ENCODE measurements at regions not wholly inside any gene's neighbourhood (a gene's known extent, or its start where the extent isn't known, plus 50 kb on each side); places are given as distances from the start of the nearest gene placed in this dataset.

GRCh38 chr9:99282406-99282805 is 60.3 kb downstream of the SEC61B start:
- H3K4me1 Mint-ChIP-seq (ENCODE audit: low read depth) = no peaks in the 10 kb centered on the region
- DNase-seq (ENCODE audit: low spot score) = no peak
- no peaks in the 10 kb centered on the region for H3K27me3 Mint-ChIP-seq (ENCODE audit: low read depth)
- H3K9me3 Mint-ChIP-seq (ENCODE audit: low read depth) = no peaks in the 10 kb centered on the region
- no peak for TF ChIP-seq CTCF (IDR thresholded peaks at IDR 0.05)
- H3K4me3 Mint-ChIP-seq (ENCODE audit: unreplicated experiment) = no peak overlapping the region
- H3K36me3 Mint-ChIP-seq (ENCODE audit: low read depth) = no peaks in the 10 kb centered on the region
- H3K27ac Mint-ChIP-seq (ENCODE audit: unreplicated experiment) = no peak overlapping the region

- no peak for DNase-seq (ENCODE audit: low spot score)
- Mint-ChIP-seq H3K9me3 (ENCODE audit: low read depth) (no peaks in the 10 kb centered on the region), H3K27ac (ENCODE audit: unreplicated experiment) (no peak overlapping the region), H3K27me3 (ENCODE audit: low read depth) (no peaks in the 10 kb centered on the region), H3K36me3 (ENCODE audit: low read depth) (no peaks in the 10 kb centered on the region), H3K4me3 (ENCODE audit: unreplicated experiment) (no peak overlapping the region), H3K4me1 (ENCODE audit: low read depth) (no peaks in the 10 kb centered on the region)
- no peak for TF ChIP-seq CTCF (IDR thresholded peaks at IDR 0.05)
Measured at GRCh38 chr9:99285965-99286364, 63.9 kb downstream of the SEC61B start.

GRCh38 chr9:99286536-99286935 is 64.5 kb downstream of the SEC61B start:
- no peak for DNase-seq (ENCODE audit: low spot score)
- Mint-ChIP-seq H3K27ac (ENCODE audit: unreplicated experiment) (no peak overlapping the region), H3K27me3 (ENCODE audit: low read depth) (no peaks in the 10 kb centered on the region), H3K36me3 (ENCODE audit: low read depth) (no peaks in the 10 kb centered on the region), H3K9me3 (ENCODE audit: low read depth) (no peaks in the 10 kb centered on the region), H3K4me3 (ENCODE audit: unreplicated experiment) (no peak overlapping the region), H3K4me1 (ENCODE audit: low read depth) (no peaks in the 10 kb centered on the region)
- TF ChIP-seq CTCF (IDR thresholded peaks at IDR 0.05) = no peak

GRCh38 chr9:99287641-99288040 is 65.6 kb downstream of the SEC61B start:
- Mint-ChIP-seq H3K4me3 (ENCODE audit: unreplicated experiment) (no peak overlapping the region), H3K36me3 (ENCODE audit: low read depth) (no peaks in the 10 kb centered on the region), H3K9me3 (ENCODE audit: low read depth) (no peaks in the 10 kb centered on the region), H3K27ac (ENCODE audit: unreplicated experiment) (no peak overlapping the region), H3K27me3 (ENCODE audit: low read depth) (peaks cover 4% of the 10 kb centered on the region), H3K4me1 (ENCODE audit: low read depth) (no peaks in the 10 kb centered on the region)
- TF ChIP-seq CTCF (IDR thresholded peaks at IDR 0.05) = no peak
- DNase-seq (ENCODE audit: low spot score) = no peak

GRCh38 chr9:99288830-99289229 is 66.7 kb downstream of the SEC61B start:
- Mint-ChIP-seq H3K9me3 (ENCODE audit: low read depth) (no peaks in the 10 kb centered on the region), H3K4me1 (ENCODE audit: low read depth) (no peaks in the 10 kb centered on the region), H3K27me3 (ENCODE audit: low read depth) (peaks cover 10% of the 10 kb centered on the region), H3K27ac (ENCODE audit: unreplicated experiment) (no peak overlapping the region), H3K36me3 (ENCODE audit: low read depth) (no peaks in the 10 kb centered on the region), H3K4me3 (ENCODE audit: unreplicated experiment) (no peak overlapping the region)
- DNase-seq (ENCODE audit: low spot score) = no peak
- TF ChIP-seq CTCF (IDR thresholded peaks at IDR 0.05) = no peak

Data from chondrocyte (in vitro differentiated cells).